Adrenal gland (tissue), 9 donors: ENCODE measurements at regions not wholly inside any gene's neighbourhood (a gene's known extent, or its start where the extent isn't known, plus 50 kb on each side); places are given as distances from the start of the nearest gene placed in this dataset.

Source experiments
- DNase-seq, 7 donors: peaks; one replicate each; pipeline ENCODE4 v3.0.0-alpha.2; 2019 to 2020
- H3K27ac ChIP-seq, 5 donors: fragments of 200-600 bp; sonication (generic) in 4 of 5; 1 replicate in 3 of 5; 2 replicates in 2 of 5; pipeline versions ENCODE4 v1.5.1 to v1.8.0; 2016 to 2020; ENCODE audit warnings: mild to moderate bottlenecking in 1 of 5
- H3K27me3 ChIP-seq: fragments of 200-600 bp; 2 replicates; pipeline ENCODE4 v1.8.0; 2021
- H3K36me3 ChIP-seq, 2 donors: fragments of 200-600 bp; replicated peaks in 1 of 2; 1 replicate in 1 of 2; 2 replicates in 1 of 2; pipeline versions ENCODE4 v1.5.1 to v1.8.0; 2018 to 2022
- H3K4me1 ChIP-seq, 2 donors: fragments of 200-600 bp; replicated peaks in 1 of 2; 1 replicate in 1 of 2; 2 replicates in 1 of 2; pipeline versions ENCODE4 v1.5.1 to v1.8.0; 2018 to 2021
- H3K4me3 ChIP-seq, 4 donors: fragments of 200-600 bp; sonication (generic) in 3 of 4; one replicate each; pipeline ENCODE4 v1.5.1; 2016 to 2018
- H3K9me3 ChIP-seq, 3 donors: fragments of 200-600 bp; sonication (generic) in 1 of 3; replicated peaks in 1 of 3; 1 replicate in 2 of 3; 2 replicates in 1 of 3; pipeline versions ENCODE4 v1.5.1 to v1.8.0; 2016 to 2021
- POLR2A ChIP-seq, 2 donors: fragments of 450-650 bp; IDR thresholded peaks; one replicate each; pipeline ENCODE4 v1.6.1; 2017; ENCODE audit warnings: antibody characterized with exemption in 2 of 2, mild to moderate bottlenecking in 2 of 2, moderate library complexity in 1 of 2
- WGBS, 4 donors: extraction: QIAGEN DNeasy Blood & Tissue Kit in 2 of 4; methylation state at CpG; one replicate each; pipeline versions ENCODE4 v1.1.5 to v1.1.7; 2013 to 2017; 5-methylcytosine and 5-hydroxymethylcytosine counted together
- intact Hi-C, 2 donors: fragments of 100-400 bp; cut with DNase I; formaldehyde crosslinking; loops; one replicate each; pipeline versions ENCODE4 v1.14.1 to v1.15.0; 2022 to 2023
- TF ChIP-seq, protein P1 (sequence below), 6 experiments: fragments of 450-650 bp in 4 of 6; fragments of 200-600 bp in 2 of 6; sonication (generic) in 1 of 6; IDR thresholded peaks; 1 replicate in 5 of 6; 2 replicates in 1 of 6; pipeline versions ENCODE4 v1.5.1 to v1.8.0; 2016 to 2021; ENCODE audit warnings: antibody characterized with exemption in 6 of 6, mild to moderate bottlenecking in 2 of 6, moderate library complexity in 1 of 6
- donor health status: healthy with polysubstance abuse.
- donor health status: Bipolar disorder and iron deficiency.
- donor health status: DM: yes; HTN: yes; CAD: no.
- donor health status: DM: no; HTN: no; CAD: no.
- donor health status: DM: no; HTN: no; CAD: no.

DNA sequence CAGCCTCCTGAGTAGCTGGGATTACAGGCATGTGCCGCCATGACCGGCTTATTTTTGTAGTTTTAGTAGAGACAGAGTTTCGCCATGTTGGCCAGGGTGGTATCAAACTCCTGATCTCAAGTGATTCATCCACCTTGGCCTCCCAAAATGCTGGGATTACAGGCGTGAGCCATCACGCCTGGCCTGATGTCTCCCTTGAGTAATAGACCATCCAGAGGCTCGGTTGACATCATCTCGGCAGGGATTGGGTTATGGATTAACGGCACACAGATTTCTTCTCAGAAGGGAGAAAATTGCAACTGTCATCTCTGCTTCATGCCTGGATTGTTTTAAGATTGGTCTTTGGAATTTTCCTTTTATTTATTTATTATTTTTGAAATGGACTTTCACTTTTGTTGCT is 239.2 kb upstream of the LARGE1 start:
- 70 to 79% (median 74%) methylated on average over 8 of the region's 8 CpGs for WGBS, 4 donors
- Histone ChIP-seq H3K36me3 (no peaks in the 10 kb centered on the region), H3K4me3 (no peak overlapping the region), H3K4me1 (no peaks in the 10 kb centered on the region), H3K27ac (no peak overlapping the region), H3K27me3 (peaks cover 3% of the 10 kb centered on the region), H3K9me3 (no peaks in the 10 kb centered on the region)
- DNase-seq = no peak
- intact Hi-C loops = no loop called here
- TF ChIP-seq, protein P1, sequence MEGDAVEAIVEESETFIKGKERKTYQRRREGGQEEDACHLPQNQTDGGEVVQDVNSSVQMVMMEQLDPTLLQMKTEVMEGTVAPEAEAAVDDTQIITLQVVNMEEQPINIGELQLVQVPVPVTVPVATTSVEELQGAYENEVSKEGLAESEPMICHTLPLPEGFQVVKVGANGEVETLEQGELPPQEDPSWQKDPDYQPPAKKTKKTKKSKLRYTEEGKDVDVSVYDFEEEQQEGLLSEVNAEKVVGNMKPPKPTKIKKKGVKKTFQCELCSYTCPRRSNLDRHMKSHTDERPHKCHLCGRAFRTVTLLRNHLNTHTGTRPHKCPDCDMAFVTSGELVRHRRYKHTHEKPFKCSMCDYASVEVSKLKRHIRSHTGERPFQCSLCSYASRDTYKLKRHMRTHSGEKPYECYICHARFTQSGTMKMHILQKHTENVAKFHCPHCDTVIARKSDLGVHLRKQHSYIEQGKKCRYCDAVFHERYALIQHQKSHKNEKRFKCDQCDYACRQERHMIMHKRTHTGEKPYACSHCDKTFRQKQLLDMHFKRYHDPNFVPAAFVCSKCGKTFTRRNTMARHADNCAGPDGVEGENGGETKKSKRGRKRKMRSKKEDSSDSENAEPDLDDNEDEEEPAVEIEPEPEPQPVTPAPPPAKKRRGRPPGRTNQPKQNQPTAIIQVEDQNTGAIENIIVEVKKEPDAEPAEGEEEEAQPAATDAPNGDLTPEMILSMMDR (IDR thresholded peaks at IDR 0.05) = no peak
- no peak for TF ChIP-seq POLR2A (IDR thresholded peaks at IDR 0.05)

DNA sequence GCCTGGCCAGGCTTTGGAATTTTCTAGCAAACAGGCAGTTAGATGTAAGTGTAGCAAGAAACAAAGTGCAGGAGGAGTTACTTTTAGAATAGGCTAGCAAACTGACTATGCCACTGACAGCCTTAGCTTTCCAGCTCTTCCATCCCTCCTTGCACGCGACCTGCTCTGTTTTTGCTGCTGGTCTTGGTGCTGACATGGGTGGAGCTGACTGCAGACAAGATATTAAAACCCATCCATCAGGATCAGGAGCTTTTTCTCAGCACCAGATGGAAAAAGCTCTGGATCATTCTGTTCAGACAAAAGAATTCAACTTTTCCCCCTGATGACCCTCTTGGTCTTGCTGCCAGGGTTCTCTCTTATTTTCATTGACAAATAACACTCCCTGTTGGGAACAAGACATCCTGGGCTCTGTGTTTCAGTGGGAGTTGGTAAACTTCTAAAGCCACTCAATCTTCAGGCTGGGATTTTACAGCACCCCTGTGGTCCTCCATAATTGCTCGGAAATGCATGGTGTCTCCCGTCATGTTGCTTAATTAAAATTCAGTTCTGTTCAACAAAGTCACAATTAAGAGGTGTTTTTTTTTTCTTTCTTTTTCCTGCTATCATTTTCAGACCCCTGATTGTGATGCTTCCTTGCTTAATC is 240.0 kb upstream of the LARGE1 start:
- 17 to 21% (median 18%) methylated on average over 4 of the region's 4 CpGs for WGBS, 4 donors
- peaks cover 3% of the 10 kb centered on the region for H3K27me3 ChIP-seq
- H3K4me1 ChIP-seq = no peaks in the 10 kb centered on the region
- no peaks in the 10 kb centered on the region for H3K36me3 ChIP-seq
- TF ChIP-seq, protein P1 (IDR thresholded peaks at IDR 0.05) = no peak
- no peak for TF ChIP-seq POLR2A (IDR thresholded peaks at IDR 0.05)
- H3K4me3 ChIP-seq = no peak overlapping the region
- no peak for DNase-seq
- no peak overlapping the region for H3K27ac ChIP-seq
- no peaks in the 10 kb centered on the region for H3K9me3 ChIP-seq
- intact Hi-C loops = no loop called here

DNA sequence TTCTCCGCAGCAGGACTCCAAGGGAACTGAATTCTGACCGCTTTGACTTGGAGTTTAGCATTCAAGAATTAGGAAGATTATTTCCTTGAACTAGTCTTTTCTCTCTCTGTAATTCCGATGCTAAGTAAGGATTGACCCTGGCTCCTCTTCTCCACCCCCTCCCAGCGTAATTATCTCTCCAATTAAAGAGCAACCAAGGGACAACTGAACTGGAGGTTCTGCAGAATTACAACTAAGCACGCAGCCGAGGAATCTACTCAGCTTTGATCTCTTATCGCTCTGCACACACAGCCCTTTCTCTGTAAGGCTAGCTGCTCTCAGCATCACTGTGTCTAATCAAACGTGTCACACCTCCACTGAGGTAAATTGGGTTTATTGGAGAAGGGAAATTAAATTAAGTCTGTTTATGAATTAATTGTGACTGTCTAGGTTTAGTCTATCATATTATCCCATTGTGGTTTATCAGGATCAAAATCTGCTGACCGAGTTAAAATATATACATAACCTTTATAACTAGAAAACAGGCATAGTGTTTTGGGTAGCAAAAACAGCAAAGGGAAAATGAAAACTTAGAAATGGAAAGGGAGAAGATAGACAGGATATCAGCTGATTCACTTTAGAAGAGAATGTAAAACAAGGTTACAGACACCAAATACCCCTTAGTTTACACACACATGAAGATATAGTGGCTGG is 241.3 kb upstream of the LARGE1 start:
- DNase-seq = no peak
- Histone ChIP-seq H3K27me3 (peaks cover 3% of the 10 kb centered on the region), H3K27ac (no peak overlapping the region), H3K4me3 (no peak overlapping the region), H3K36me3 (no peaks in the 10 kb centered on the region), H3K9me3 (no peaks in the 10 kb centered on the region), H3K4me1 (no peaks in the 10 kb centered on the region)
- intact Hi-C loops = no loop called here
- 39 to 45% (median 41%) methylated on average over 9 of the region's 9 CpGs for WGBS, 4 donors
- TF ChIP-seq POLR2A (IDR thresholded peaks at IDR 0.05) = no peak
- TF ChIP-seq, protein P1 (IDR thresholded peaks at IDR 0.05) = no peak

DNA sequence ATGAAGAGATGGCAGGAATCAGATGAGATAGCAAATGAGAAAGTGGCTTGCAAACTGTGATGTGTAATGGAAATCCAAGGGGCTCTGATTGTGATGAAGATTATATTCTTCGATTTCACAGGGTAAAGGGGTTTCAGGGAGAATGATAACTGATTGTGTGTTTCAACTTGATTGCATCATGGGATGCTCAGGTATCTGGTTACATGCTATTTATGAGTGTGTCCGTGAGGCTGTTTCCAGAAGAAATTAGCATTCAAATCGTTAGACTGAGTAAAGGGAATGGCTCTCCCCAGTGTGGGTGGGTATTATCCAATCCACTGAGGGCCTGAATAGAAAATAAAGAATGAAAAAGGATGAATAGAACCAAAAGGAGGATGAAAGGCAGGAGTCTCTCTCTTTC is 278.7 kb upstream of the LARGE1 start:
- H3K27ac ChIP-seq = no peak overlapping the region
- H3K27me3 ChIP-seq = peaks cover 9% of the 10 kb centered on the region
- intact Hi-C loops = no loop called here
- no peak for DNase-seq
- H3K4me3 ChIP-seq = no peak overlapping the region
- H3K4me1 ChIP-seq = no peaks in the 10 kb centered on the region
- 44 to 49% (median 47%) methylated on average over 3 of the region's 3 CpGs for WGBS, 4 donors
- TF ChIP-seq, protein P1 (IDR thresholded peaks at IDR 0.05) = no peak
- TF ChIP-seq POLR2A (IDR thresholded peaks at IDR 0.05) = no peak
- H3K36me3 ChIP-seq = no peaks in the 10 kb centered on the region
- no peaks in the 10 kb centered on the region for H3K9me3 ChIP-seq
